Heart left ventricle (tissue), 13 donors: ENCODE measurements at regions not wholly inside any gene's neighbourhood (a gene's known extent, or its start where the extent isn't known, plus 50 kb on each side); places are given as distances from the start of the nearest gene placed in this dataset.

Source experiments
- CTCF ChIP-seq, 12 donors: fragments of 200-600 bp; sonication (generic) in 4 of 12; IDR thresholded peaks; one replicate each; pipeline versions ENCODE4 v1.5.0 to v1.8.0; 2018 to 2022; ENCODE audit warnings: antibody characterized with exemption in 12 of 12, mild to moderate bottlenecking in 5 of 12
- POLR2A ChIP-seq, 2 donors: fragments of 450-650 bp; IDR thresholded peaks; one replicate each; pipeline ENCODE4 v1.6.1; 2017; ENCODE audit warnings: antibody characterized with exemption in 2 of 2, mild to moderate bottlenecking in 2 of 2, moderate library complexity in 2 of 2
- donor health status: ischemic (EF 13 %, LVEDD 7.1; RV severe dilation, severe dysfunction).
- donor health status: DM: no; HTN: yes; CAD: no.
- donor health status: DM: no; HTN: no; CAD: no.
- donor health status: ischemic (EF 25% LVEDD 6.9; RV normal size, moderate dysfunction).
- donor health status: ischemic (EF 25% LVEDD 5.7; RV mildly dilated, moderate dysfunction).
- donor health status: ischemic (EF 35%, LVEDD 5.7; RV mildly dilated, moderate dysfunction).
- donor health status: nonischemic (EF 11% LVEDD 7.7; RV severe dilation, severe dysfunction).
- donor health status: DM: yes; HTN: yes; CAD: no.
- donor health status: PGD.
- donor health status: ischemic (EF 29% LVEDD 5.4; RV normal size, mild dysfunction).
- donor health status: nonischemic (EF 23%, LVEDD 6.1; RV moderate dilation, normal function).

GRCh38 chr13:39930060-39930459, 274.6 kb downstream of the COG6 start:
- no peak for TF ChIP-seq POLR2A (IDR thresholded peaks at IDR 0.05)
- TF ChIP-seq CTCF (IDR thresholded peaks at IDR 0.05): no peak
